ENCODE measurements at regions not wholly inside any gene's neighbourhood (a gene's known extent, or its start where the extent isn't known, plus 50 kb on each side); places are given as distances from the start of the nearest gene placed in this dataset.

DNA sequence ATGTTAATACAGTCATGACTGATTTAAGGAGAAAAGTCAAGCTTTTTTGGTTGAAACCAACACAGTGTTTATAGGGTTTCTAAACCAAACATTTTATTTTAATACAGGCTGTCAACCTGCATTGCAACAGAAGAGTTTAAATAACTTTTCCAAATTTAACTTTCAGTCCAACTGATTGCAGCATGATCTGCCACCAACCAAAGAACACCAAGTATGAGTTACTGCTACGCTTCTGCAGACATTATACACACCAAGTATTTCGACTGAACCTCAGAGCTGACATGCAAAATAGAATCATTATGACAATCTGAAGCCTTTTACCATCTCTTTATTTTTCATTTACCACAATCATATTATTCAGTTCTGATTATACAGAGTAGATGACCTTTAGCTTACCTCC lies 151.2 kb upstream of the DST start:
- TF ChIP-seq MYC (IDR thresholded peaks at IDR 0.05; ENCODE audit: insufficient read depth, insufficient read length, insufficient replicate concordance, low read length, severe bottlenecking): no peak
- TF ChIP-seq CREB1 (IDR thresholded peaks at IDR 0.05; ENCODE audit: low read depth): no peak
- no peak for TF ChIP-seq HCFC1 (IDR thresholded peaks at IDR 0.05; ENCODE audit: low read length)
- TF ChIP-seq, protein P1, sequence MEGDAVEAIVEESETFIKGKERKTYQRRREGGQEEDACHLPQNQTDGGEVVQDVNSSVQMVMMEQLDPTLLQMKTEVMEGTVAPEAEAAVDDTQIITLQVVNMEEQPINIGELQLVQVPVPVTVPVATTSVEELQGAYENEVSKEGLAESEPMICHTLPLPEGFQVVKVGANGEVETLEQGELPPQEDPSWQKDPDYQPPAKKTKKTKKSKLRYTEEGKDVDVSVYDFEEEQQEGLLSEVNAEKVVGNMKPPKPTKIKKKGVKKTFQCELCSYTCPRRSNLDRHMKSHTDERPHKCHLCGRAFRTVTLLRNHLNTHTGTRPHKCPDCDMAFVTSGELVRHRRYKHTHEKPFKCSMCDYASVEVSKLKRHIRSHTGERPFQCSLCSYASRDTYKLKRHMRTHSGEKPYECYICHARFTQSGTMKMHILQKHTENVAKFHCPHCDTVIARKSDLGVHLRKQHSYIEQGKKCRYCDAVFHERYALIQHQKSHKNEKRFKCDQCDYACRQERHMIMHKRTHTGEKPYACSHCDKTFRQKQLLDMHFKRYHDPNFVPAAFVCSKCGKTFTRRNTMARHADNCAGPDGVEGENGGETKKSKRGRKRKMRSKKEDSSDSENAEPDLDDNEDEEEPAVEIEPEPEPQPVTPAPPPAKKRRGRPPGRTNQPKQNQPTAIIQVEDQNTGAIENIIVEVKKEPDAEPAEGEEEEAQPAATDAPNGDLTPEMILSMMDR (IDR thresholded peaks at IDR 0.05 in 2 of 3, conservative IDR thresholded peaks at IDR 0.05 in 1 of 3; ENCODE audit: control insufficient read depth in 2 of 3, extremely low read depth in 1 of 3, insufficient read depth in 1 of 3, low read depth in 3 of 3, low read length in 3 of 3): no peak
- no peak for TF ChIP-seq SREBF1 (IDR thresholded peaks at IDR 0.05; ENCODE audit: low read length)
- TF ChIP-seq EGR1 (IDR thresholded peaks at IDR 0.05; ENCODE audit: borderline replicate concordance in 1 of 2, low read depth in 2 of 2, low read length in 2 of 2): no peak
